Gastroesophageal sphincter (tissue), 4 donors: ENCODE measurements at regions not wholly inside any gene's neighbourhood (a gene's known extent, or its start where the extent isn't known, plus 50 kb on each side); places are given as distances from the start of the nearest gene placed in this dataset.

Source experiments
- ATAC-seq: fragments of 150-250 bp; one replicate; pipeline ENCODE4 v1.9.1; 2016; ENCODE audit warnings: mild to moderate bottlenecking, moderate library complexity
- H3K27ac ChIP-seq, 4 donors: fragments of 200-600 bp; sonication (generic) in 3 of 4; 1 replicate in 3 of 4; 2 replicates in 1 of 4; pipeline ENCODE4 v1.5.1; 2016 to 2019
- H3K27me3 ChIP-seq: fragments of 200-600 bp; sonication (generic); one replicate; pipeline ENCODE4 v1.5.1; 2019
- H3K36me3 ChIP-seq, 2 donors: fragments of 200-600 bp; sonication (generic); one replicate each; pipeline ENCODE4 v1.5.1; 2019; ENCODE audit warnings: control low read depth in 1 of 2
- H3K4me1 ChIP-seq, 3 donors: fragments of 200-600 bp; sonication (generic); 1 replicate in 2 of 3; 2 replicates in 1 of 3; pipeline ENCODE4 v1.5.1; 2016 to 2019; ENCODE audit warnings: control low read depth in 2 of 3
- H3K4me3 ChIP-seq, 2 donors: fragments of 200-600 bp; sonication (generic); one replicate each; pipeline ENCODE4 v1.5.1; 2019; ENCODE audit warnings: mild to moderate bottlenecking in 1 of 2, moderate library complexity in 1 of 2
- H3K9me3 ChIP-seq, 3 donors: fragments of 200-600 bp; sonication (generic); one replicate each; pipeline ENCODE4 v1.5.1; 2017 to 2019; ENCODE audit warnings: control low read depth in 2 of 3
- small RNA-seq, 4 donors: library from RNA; depleted of rRNA; stranded (forward); fragments of <200 nt; gene quantifications; one replicate each; pipeline ENCODE3, GENCODE V24; 2016
- TF ChIP-seq, protein P1 (sequence below), 4 experiments: fragments of 200-600 bp in 2 of 4; fragments of 450-650 bp in 2 of 4; sonication (generic) in 1 of 4; IDR thresholded peaks; one replicate each; pipeline ENCODE4 v1.5.1; 2017 to 2019; ENCODE audit warnings: antibody characterized with exemption in 4 of 4, mild to moderate bottlenecking in 2 of 4, moderate library complexity in 2 of 4

DNA sequence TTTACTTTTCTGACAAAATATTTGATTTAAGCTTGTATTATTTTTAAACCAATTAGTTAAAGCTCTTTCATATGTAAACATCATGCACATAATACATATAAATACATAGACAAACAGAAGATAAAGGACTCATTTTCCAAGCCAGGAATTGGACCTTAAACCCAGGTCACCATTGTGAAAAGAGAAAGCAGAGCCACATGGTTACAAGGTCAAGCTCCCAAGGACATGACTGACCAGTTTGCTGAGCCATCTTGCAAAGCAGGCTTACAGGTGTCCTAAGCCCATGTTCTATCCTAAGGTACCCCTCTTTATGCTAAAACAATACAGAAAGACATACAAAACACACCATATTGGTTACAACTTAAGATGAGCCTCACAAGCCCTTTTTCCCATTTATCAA lies 50.5 kb upstream of the DNAJC19 start:
- TF ChIP-seq, protein P1, sequence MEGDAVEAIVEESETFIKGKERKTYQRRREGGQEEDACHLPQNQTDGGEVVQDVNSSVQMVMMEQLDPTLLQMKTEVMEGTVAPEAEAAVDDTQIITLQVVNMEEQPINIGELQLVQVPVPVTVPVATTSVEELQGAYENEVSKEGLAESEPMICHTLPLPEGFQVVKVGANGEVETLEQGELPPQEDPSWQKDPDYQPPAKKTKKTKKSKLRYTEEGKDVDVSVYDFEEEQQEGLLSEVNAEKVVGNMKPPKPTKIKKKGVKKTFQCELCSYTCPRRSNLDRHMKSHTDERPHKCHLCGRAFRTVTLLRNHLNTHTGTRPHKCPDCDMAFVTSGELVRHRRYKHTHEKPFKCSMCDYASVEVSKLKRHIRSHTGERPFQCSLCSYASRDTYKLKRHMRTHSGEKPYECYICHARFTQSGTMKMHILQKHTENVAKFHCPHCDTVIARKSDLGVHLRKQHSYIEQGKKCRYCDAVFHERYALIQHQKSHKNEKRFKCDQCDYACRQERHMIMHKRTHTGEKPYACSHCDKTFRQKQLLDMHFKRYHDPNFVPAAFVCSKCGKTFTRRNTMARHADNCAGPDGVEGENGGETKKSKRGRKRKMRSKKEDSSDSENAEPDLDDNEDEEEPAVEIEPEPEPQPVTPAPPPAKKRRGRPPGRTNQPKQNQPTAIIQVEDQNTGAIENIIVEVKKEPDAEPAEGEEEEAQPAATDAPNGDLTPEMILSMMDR (IDR thresholded peaks at IDR 0.05) = no peak
- Histone ChIP-seq H3K36me3 (no peaks in the 10 kb centered on the region), H3K9me3 (no peaks in the 10 kb centered on the region), H3K4me3 (no peak overlapping the region), H3K27ac (no peak overlapping the region), H3K4me1 (no peaks in the 10 kb centered on the region), H3K27me3 (no peaks in the 10 kb centered on the region)
- no peak for ATAC-seq

Small RNAs in the stretch of these regions (small RNA-seq; reads per million reads assigned to genes)
- 0 reads per million in 4 donors for gene AC083904.1
- 0 to 0.27 (median 0) reads per million in 4 donors for gene RNU6-4P
